BLaER1 (cell line): ENCODE measurements at regions not wholly inside any gene's neighbourhood (a gene's known extent, or its start where the extent isn't known, plus 50 kb on each side); places are given as distances from the start of the nearest gene placed in this dataset.
"Not testable (repeated sequence)": the region's sequence is repeated elsewhere in the genome, so short reads cannot be mapped to it uniquely, and the experiment has no call there.

Experiments used
- H3K27ac ChIP-seq: shearing (Covaris generic); formaldehyde crosslinking; 2 replicates; pipeline ENCODE4 v1.8.1; 2022
- H3K27me3 ChIP-seq: shearing (Covaris generic); formaldehyde crosslinking; 2 replicates; pipeline ENCODE4 v1.8.1; 2022
- H3K36me3 ChIP-seq: shearing (Covaris generic); formaldehyde crosslinking; 2 replicates; pipeline ENCODE4 v1.8.1; 2022
- H3K4me1 ChIP-seq: shearing (Covaris generic); formaldehyde crosslinking; 2 replicates; pipeline ENCODE4 v1.8.1; 2022
- H3K4me2 ChIP-seq: shearing (Covaris generic); formaldehyde crosslinking; 2 replicates; pipeline ENCODE4 v1.8.1; 2022
- H3K4me3 ChIP-seq: shearing (Covaris generic); formaldehyde crosslinking; 2 replicates; pipeline ENCODE4 v1.8.1; 2022
- H3K9ac ChIP-seq: shearing (Covaris generic); formaldehyde crosslinking; 2 replicates; pipeline ENCODE4 v1.8.1; 2022
- H3K9me3 ChIP-seq: shearing (Covaris generic); formaldehyde crosslinking; 2 replicates; pipeline ENCODE4 v1.8.1; 2022
- H4K20me1 ChIP-seq: shearing (Covaris generic); formaldehyde crosslinking; 2 replicates; pipeline ENCODE4 v1.8.1; 2022
- Cebpa-rat ChIP-seq: shearing (Covaris generic); IDR thresholded peaks from 2 replicates; pipeline ENCODE4 v1.8.1; 2022

GRCh38 chr17:56708670-56709410 is 115.3 kb downstream of the NOG start:
- TF ChIP-seq Cebpa-rat = no peak

DNA sequence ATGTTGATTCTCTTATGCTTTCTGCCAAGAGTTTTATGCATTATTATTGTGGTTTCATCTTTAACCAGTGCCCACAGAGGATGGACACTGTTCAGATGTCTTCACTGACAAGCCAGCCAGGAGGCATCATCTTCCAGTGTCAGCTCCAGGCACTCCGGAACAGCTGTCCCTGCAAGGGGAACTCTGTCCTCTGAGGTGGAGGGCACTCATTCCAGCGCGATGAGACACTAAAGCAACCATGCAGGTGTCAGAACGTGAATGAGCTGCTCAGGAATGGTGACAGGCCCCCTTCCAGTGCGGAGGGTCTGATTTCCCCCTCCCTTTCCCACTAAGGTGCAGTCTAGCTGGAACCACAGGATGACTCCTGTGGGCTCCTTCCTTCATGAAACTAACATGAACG is 117.5 kb downstream of the NOG start:
- H3K27me3 ChIP-seq = no peaks in the 10 kb centered on the region
- peaks cover 9% of the 10 kb centered on the region for H3K4me1 ChIP-seq
- no peaks in the 10 kb centered on the region for H4K20me1 ChIP-seq
- peaks cover 29% of the 10 kb centered on the region for H3K9me3 ChIP-seq
- no peak overlapping the region for H3K27ac ChIP-seq
- no peak for TF ChIP-seq Cebpa-rat
- H3K9ac ChIP-seq = no peak overlapping the region
- H3K36me3 ChIP-seq = no peaks in the 10 kb centered on the region
- no peak overlapping the region for H3K4me2 ChIP-seq
- no peak overlapping the region for H3K4me3 ChIP-seq

More at GRCh38 chr17:56708670-56709410, 115.3 kb downstream of the NOG start:
- no peak overlapping the region for H3K27ac ChIP-seq
- H3K9ac ChIP-seq = no peak overlapping the region
- no peak overlapping the region for H3K4me3 ChIP-seq
- H3K27me3 ChIP-seq = no peaks in the 10 kb centered on the region
- H4K20me1 ChIP-seq = no peaks in the 10 kb centered on the region
- no peaks in the 10 kb centered on the region for H3K36me3 ChIP-seq
- no peaks in the 10 kb centered on the region for H3K4me1 ChIP-seq
- peaks cover 22% of the 10 kb centered on the region for H3K9me3 ChIP-seq
- H3K4me2 ChIP-seq = no peak overlapping the region

DNA sequence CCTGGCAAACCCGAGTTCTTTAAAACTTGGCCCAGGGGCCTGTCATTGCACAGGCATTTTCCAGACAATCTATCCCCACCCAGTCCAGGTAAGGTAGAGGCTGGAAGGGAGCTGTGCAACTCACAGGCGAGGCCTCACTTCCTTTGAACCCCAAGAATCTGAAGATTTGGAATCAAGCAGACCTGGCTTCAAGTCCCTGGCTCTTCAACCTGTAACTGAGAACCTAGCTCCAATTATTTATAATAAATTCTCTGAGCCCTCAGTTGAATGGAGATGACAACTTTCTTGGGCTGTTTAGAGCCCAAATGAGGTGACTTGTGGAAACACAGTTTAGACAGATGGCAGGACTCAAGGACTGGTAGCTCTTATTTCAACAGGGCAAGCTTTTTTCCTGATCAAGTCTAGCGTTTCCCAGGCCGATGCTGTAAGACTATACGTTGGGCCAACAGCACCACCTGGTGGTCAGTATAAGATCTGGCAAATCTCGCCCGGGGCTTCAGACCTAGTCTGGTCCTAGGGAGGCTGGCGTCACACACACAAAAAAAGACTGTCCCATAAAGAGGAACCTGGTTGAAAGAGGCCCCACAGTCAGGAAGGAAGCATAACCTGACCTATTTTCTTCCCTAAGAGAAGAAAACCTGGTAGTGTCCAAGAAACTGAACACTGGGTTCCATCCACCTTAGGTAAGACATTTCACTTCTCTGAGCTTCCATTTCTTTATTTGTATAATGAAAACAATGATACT is 117.9 kb downstream of the C17orf67 start:
- peak overlapping the region; percentile 19; the same call in 1 of the 2 replicates for H3K4me3 ChIP-seq
- H3K4me2 ChIP-seq = peak overlapping the region; percentile 74
- H3K27me3 ChIP-seq = no peaks in the 10 kb centered on the region
- peaks cover 29% of the 10 kb centered on the region for H3K9me3 ChIP-seq
- no peaks in the 10 kb centered on the region for H3K36me3 ChIP-seq
- H3K4me1 ChIP-seq = peaks cover 57% of the 10 kb centered on the region
- peak overlapping the region; percentile 83 for H3K27ac ChIP-seq
- peak overlapping the region; percentile 66 for H3K9ac ChIP-seq
- no peak for TF ChIP-seq Cebpa-rat
- no peaks in the 10 kb centered on the region for H4K20me1 ChIP-seq

DNA sequence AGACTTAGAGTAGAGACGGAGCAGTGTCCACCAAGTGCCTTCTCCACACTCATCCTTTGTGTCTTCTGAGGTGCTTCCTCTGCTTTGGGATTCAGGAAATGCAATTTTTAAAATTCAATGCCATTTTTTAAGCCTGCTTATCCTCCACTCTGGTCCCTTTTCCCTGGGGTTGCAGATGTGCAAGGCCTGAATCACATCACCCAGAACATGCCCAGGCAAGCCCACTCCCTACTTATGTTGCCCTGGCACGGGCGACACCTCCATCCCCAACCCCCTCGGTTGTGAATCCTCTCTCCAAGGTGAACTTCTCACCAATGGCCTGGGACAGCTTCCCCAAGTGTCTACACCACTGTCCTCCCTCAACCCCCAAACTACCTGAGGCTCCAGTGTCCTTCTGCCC is 116.2 kb downstream of the C17orf67 start:
- peaks cover 70% of the 10 kb centered on the region for H3K4me1 ChIP-seq
- peak overlapping the region; percentile 83 for H3K27ac ChIP-seq
- no peaks in the 10 kb centered on the region for H4K20me1 ChIP-seq
- H3K9me3 ChIP-seq = peaks cover 20% of the 10 kb centered on the region
- no peaks in the 10 kb centered on the region for H3K36me3 ChIP-seq
- H3K4me2 ChIP-seq = peak overlapping the region; percentile 74
- no peak for TF ChIP-seq Cebpa-rat
- peak overlapping the region; percentile 1; the same call in 1 of the 2 replicates for H3K9ac ChIP-seq
- H3K27me3 ChIP-seq = no peaks in the 10 kb centered on the region
- no peak overlapping the region for H3K4me3 ChIP-seq

GRCh38 chr17:56718515-56718914 is 115.2 kb downstream of the C17orf67 start:
- Histone ChIP-seq H3K27ac (peak overlapping the region; percentile 83), H3K9me3 (peaks cover 10% of the 10 kb centered on the region), H3K36me3 (no peaks in the 10 kb centered on the region), H3K4me3 (no peak overlapping the region), H3K4me2 (peak overlapping the region; percentile 74), H3K27me3 (no peaks in the 10 kb centered on the region), H3K9ac (no peak overlapping the region), H3K4me1 (peaks cover 70% of the 10 kb centered on the region), H4K20me1 (no peaks in the 10 kb centered on the region)
- no peak for TF ChIP-seq Cebpa-rat

GRCh38 chr17:56723421-56723820 is 110.3 kb downstream of the C17orf67 start:
- no peaks in the 10 kb centered on the region for H4K20me1 ChIP-seq
- H3K4me2 ChIP-seq = no peak overlapping the region
- no peaks in the 10 kb centered on the region for H3K9me3 ChIP-seq
- no peaks in the 10 kb centered on the region for H3K36me3 ChIP-seq
- peaks cover 37% of the 10 kb centered on the region for H3K4me1 ChIP-seq
- no peaks in the 10 kb centered on the region for H3K27me3 ChIP-seq
- no peak overlapping the region for H3K27ac ChIP-seq
- no peak for TF ChIP-seq Cebpa-rat
- no peak overlapping the region for H3K9ac ChIP-seq
- H3K4me3 ChIP-seq = no peak overlapping the region

DNA sequence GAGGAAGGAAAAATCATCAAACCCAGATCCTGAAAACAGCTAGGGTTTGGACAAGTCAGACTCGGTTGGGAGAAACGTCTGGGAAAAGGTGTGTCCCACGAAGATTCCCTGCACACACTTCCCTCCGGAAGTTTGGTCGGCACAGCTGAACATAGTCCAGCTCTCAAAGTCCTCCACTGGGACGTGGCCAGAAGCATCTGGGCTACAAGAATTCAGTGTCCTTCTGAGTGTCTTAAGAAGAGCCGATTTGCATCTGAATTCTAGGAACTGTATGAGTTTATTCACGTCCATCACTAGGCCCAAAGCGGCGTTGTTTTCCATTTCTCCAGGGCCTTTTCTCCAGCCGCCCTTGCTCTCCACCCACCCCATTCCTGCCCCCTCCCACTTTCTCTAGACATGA is 109.1 kb downstream of the C17orf67 start:
- peaks cover 24% of the 10 kb centered on the region for H3K4me1 ChIP-seq
- no peaks in the 10 kb centered on the region for H4K20me1 ChIP-seq
- H3K36me3 ChIP-seq = no peaks in the 10 kb centered on the region
- H3K4me3 ChIP-seq = no peak overlapping the region
- H3K9ac ChIP-seq = no peak overlapping the region
- no peak for TF ChIP-seq Cebpa-rat
- no peak overlapping the region for H3K4me2 ChIP-seq
- no peak overlapping the region for H3K27ac ChIP-seq
- no peaks in the 10 kb centered on the region for H3K9me3 ChIP-seq
- H3K27me3 ChIP-seq = no peaks in the 10 kb centered on the region

DNA sequence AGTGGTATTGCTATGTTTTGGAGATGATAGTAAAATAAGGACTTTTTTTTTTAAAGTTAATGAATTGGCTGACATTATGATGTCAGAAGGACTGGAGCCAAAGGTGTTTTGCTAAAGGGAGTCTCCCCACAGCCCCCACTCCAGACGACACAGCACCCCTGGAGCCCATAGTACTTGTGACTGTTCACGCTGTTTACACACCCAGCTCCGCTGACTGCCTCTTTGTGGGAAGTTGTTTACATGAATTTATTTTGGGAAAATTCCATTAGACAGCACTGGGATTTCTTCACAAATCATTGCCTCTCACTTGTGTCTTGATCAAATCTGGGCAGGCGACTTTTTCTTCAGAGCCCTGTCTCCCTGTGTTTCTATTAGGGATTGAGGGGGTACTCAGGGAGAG is 108.6 kb downstream of the C17orf67 start:
- Histone ChIP-seq H3K9ac (no peak overlapping the region), H3K36me3 (no peaks in the 10 kb centered on the region), H4K20me1 (no peaks in the 10 kb centered on the region), H3K4me1 (peaks cover 19% of the 10 kb centered on the region), H3K27me3 (no peaks in the 10 kb centered on the region), H3K4me2 (no peak overlapping the region), H3K9me3 (no peaks in the 10 kb centered on the region), H3K4me3 (no peak overlapping the region), H3K27ac (no peak overlapping the region)
- TF ChIP-seq Cebpa-rat = no peak

DNA sequence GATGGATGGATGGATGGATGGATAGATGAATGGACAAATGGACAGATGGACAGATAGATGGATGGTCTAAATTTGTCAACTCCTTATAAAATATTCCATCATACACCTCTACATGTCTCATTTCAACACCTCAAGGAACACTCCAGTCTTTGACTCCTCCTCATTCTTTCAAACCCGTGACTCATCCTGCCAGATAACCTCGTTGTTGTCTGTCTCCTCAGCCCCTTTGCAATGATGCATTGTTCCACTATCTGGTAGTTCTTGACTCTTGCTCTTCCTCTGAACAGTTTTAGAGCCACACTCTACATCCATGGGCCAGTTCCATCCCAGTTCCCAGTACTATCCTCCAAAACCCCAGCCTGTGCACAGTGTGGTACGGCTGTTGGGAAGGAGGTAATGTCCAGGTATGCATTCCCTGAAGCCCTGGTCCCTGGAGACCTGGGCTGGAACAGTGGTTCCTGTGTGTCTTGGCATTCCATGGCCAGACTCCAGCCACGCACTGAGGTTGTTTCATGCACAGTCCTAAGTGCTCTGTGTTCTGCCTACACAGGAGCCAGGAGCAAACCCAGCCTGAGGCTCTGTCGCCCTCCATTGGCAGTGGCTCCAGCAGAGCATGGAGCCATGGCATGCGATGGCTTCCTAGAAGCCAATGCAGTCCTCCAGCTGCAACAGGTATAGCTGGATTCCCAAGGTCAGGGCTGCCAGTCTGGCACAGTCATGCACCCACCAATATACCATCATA is 105.7 kb downstream of the C17orf67 start:
- Histone ChIP-seq H3K4me2 (no peak overlapping the region), H4K20me1 (no peaks in the 10 kb centered on the region), H3K27ac (no peak overlapping the region), H3K4me1 (no peaks in the 10 kb centered on the region), H3K4me3 (no peak overlapping the region), H3K36me3 (no peaks in the 10 kb centered on the region), H3K9ac (no peak overlapping the region), H3K27me3 (no peaks in the 10 kb centered on the region), H3K9me3 (no peaks in the 10 kb centered on the region)
- TF ChIP-seq Cebpa-rat = no peak

DNA sequence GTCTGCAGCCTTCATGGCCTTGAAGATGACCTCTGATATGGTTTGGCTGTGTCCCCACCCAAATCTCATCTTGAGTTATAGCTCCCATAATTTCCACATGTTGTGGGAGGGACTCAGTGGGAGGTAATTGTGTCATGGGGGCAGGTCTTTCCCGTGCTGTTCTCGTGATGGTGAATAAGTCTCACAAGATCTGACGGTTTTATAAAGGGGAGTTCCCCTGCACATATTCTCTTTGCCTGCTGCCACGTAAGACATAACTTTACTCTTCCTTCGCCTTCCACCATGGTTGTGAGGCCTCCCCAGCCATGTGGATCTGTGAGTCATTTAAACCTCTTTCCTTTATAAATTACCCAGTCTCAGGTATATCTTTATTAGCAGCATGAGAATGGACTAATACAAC is 102.6 kb downstream of the C17orf67 start:
- H3K36me3 ChIP-seq, H3K9me3 ChIP-seq, H3K27ac ChIP-seq, H3K4me2 ChIP-seq, H3K4me3 ChIP-seq, H3K4me1 ChIP-seq, H3K27me3 ChIP-seq, H4K20me1 ChIP-seq, H3K9ac ChIP-seq: not testable (repeated sequence)
